ENCODE measurements at regions not wholly inside any gene's neighbourhood (a gene's known extent, or its start where the extent isn't known, plus 50 kb on each side); places are given as distances from the start of the nearest gene placed in this dataset.

DNA sequence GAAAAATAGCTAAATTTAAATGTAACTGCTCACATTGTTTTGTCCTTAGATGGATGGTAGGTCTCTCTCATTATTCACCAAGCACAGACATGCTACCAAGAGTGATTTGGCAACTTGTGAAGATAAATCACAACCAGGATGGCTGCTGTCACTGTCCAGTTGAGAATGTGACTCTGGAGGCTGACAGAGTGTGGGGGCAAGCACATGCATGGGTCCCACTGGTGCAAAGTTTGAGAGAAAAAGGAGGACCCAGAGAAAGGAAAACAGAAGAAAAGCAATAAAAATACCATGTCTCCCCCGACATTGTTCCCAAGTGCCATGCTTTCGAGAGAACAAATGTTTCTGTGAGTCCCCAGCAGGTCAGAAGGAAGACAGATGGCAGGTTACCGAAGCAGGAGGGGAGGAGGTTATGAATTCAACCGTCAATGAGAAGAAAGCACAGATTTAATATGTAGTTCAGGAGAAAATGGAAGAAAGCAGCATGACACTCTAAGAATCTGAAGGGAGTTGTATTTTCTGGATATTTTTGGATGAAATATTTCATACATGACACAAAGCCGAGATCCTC lies 73.0 kb upstream of the TSHZ2 start:
- TF ChIP-seq CTCF (IDR thresholded peaks at IDR 0.05) (no peak), EZH2 (IDR thresholded peaks at IDR 0.05; ENCODE audit: borderline replicate concordance, insufficient read depth, low read depth, low read length, poor library complexity, severe bottlenecking) (no peak)
